Cardiac fibroblast (primary cell): ENCODE measurements at regions not wholly inside any gene's neighbourhood (a gene's known extent, or its start where the extent isn't known, plus 50 kb on each side); places are given as distances from the start of the nearest gene placed in this dataset.
A peak's percentile ranks its signal among the peaks of the same experiment; 100 is the strongest.

Experiments used
- DNase-seq, 2 donors: peaks; one replicate each; pipeline versions ENCODE4 v3.0.0 to v3.0.0-alpha.2; 2010; ENCODE audit warnings: low read depth in 2 of 2
- H3K4me3 ChIP-seq, 2 donors: replicated peaks in 1 of 2; 1 replicate in 1 of 2; 2 replicates in 1 of 2; pipeline ENCODE4 v1.5.1; 2011; ENCODE audit warnings: low read depth in 2 of 2, low read length in 2 of 2, mild to moderate bottlenecking in 2 of 2, moderate library complexity in 1 of 2
- CTCF ChIP-seq: IDR thresholded peaks from one replicate; pipeline ENCODE4 v1.5.1; 2011; ENCODE audit warnings: low read depth, mild to moderate bottlenecking, low read length, inconsistent platforms

- no peak overlapping the region for H3K4me3 ChIP-seq
- TF ChIP-seq CTCF, result no peak
- DNase-seq, result no peak
These were observed 380.0 kb downstream of the ACTL7B start for GRCh38 chr9:108475813-108476212.

- no peak for TF ChIP-seq CTCF
- no peak overlapping the region for H3K4me3 ChIP-seq
- peak; percentile 33 to 63 for DNase-seq
These were observed 381.4 kb downstream of the ACTL7B start for GRCh38 chr9:108474356-108474755.

GRCh38 chr9:108473209-108474112 is 382.3 kb downstream of the ACTL7B start:
- H3K4me3 ChIP-seq, result no peak overlapping the region
- peak; percentile 87 to 94 for DNase-seq

GRCh38 chr9:108469654-108470053 is 386.1 kb downstream of the ACTL7B start:
- peak; percentile 70 to 75 for DNase-seq
- no peak for TF ChIP-seq CTCF
- no peak overlapping the region for H3K4me3 ChIP-seq

More at GRCh38 chr9:108473209-108474112, 382.3 kb downstream of the ACTL7B start:
- TF ChIP-seq CTCF, result no peak

- TF ChIP-seq CTCF, result peak; percentile 58
- DNase-seq, result peak; percentile 34 to 61
- H3K4me3 ChIP-seq, result no peak overlapping the region
These were observed 387.4 kb downstream of the ACTL7B start for GRCh38 chr9:108468364-108468763.

- H3K4me3 ChIP-seq, result no peak overlapping the region
- DNase-seq, result peak; percentile 42 to 57
- no peak for TF ChIP-seq CTCF
These were observed 388.0 kb downstream of the ACTL7B start for GRCh38 chr9:108467653-108468324.
